Activated CD8-positive, alpha-beta T cell treated with anti-CD3 and anti-CD28 coated beads for 36 hours (primary cell): ENCODE measurements at regions not wholly inside any gene's neighbourhood (a gene's known extent, or its start where the extent isn't known, plus 50 kb on each side); places are given as distances from the start of the nearest gene placed in this dataset.

Experiments
- ATAC-seq: fragments of 200-7000 bp; cut with Tn5 transposase; one replicate; pipeline ENCODE4 v1.10.0; 2021; ENCODE audit warnings: mild to moderate bottlenecking, moderate library complexity
- CTCF ChIA-PET: fragments of 350-600 bp; sonication (Branson Sonifier 250); formaldehyde crosslinking; loops from one replicate; lab custom pipeline; 2021; ENCODE audit warnings: antibody characterized with exemption; lab: Charles Lee
- POLR2A ChIA-PET: fragments of 350-600 bp; sonication (Branson Sonifier 250); formaldehyde crosslinking; loops from one replicate; lab custom pipeline; 2021; ENCODE audit warnings: antibody characterized with exemption; lab: Charles Lee
- DNase-seq: peaks from one replicate; pipeline ENCODE4 v3.0.0-alpha.2; 2020
- H3K27ac Mint-ChIP-seq: one replicate; pipeline ENCODE4 v1.8.0; 2021; ENCODE audit warnings: mild to moderate bottlenecking, mixed read lengths
- H3K27me3 Mint-ChIP-seq: one replicate; pipeline ENCODE4 v1.8.0; 2021; ENCODE audit warnings: mixed read lengths
- H3K36me3 Mint-ChIP-seq: one replicate; pipeline ENCODE4 v1.8.0; 2021; ENCODE audit warnings: low read depth, mixed read lengths
- H3K4me1 Mint-ChIP-seq: one replicate; pipeline ENCODE4 v1.8.0; 2021; ENCODE audit warnings: low read depth, mixed read lengths
- H3K4me3 Mint-ChIP-seq: one replicate; pipeline ENCODE4 v1.8.0; 2021; ENCODE audit warnings: mild to moderate bottlenecking, moderate library complexity, mixed read lengths
- H3K9me3 Mint-ChIP-seq: one replicate; pipeline ENCODE4 v1.8.0; 2021; ENCODE audit warnings: mixed read lengths
- intact Hi-C: fragments of 100-400 bp; cut with micrococcal nuclease; formaldehyde crosslinking; loops from one replicate; pipeline ENCODE4 v1.10.0; 2022
- TF ChIP-seq, protein P1 (sequence below): fragments of 200-600 bp; IDR thresholded peaks from one replicate; pipeline ENCODE4 v1.8.0; 2022; ENCODE audit warnings: antibody characterized with exemption, mild to moderate bottlenecking

DNA sequence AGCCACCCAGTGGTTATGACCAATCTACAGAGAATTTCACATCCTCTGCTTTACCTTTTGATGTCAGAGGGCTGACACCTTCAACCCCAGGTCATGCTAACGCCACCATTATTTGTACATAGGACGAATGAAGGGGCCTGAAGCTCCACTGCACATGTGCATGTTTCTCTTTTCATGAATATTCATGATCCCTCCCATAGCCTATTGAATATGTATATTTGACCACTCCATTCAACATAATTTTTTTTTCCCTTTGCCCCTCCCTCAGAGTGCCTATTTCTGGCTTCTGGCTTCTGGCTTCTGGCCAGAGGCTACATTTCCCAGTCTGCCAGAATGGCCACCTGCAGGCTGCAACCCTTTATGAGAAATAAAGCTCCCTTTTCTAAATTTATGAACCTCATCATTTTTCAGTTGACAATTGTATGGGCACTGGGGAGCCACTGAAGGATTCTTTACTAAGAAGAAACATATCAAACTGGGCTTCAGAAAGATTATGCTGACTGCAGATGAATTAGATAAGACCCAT lies 406.7 kb downstream of the SIPA1L2 start:
- intact Hi-C loops: no loop called here
- Mint-ChIP-seq H3K4me1 (peaks cover 7% of the 10 kb centered on the region), H3K4me3 (no peak overlapping the region), H3K9me3 (no peaks in the 10 kb centered on the region), H3K36me3 (no peaks in the 10 kb centered on the region), H3K27me3 (no peaks in the 10 kb centered on the region), H3K27ac (no peak overlapping the region)
- TF ChIP-seq, protein P1, sequence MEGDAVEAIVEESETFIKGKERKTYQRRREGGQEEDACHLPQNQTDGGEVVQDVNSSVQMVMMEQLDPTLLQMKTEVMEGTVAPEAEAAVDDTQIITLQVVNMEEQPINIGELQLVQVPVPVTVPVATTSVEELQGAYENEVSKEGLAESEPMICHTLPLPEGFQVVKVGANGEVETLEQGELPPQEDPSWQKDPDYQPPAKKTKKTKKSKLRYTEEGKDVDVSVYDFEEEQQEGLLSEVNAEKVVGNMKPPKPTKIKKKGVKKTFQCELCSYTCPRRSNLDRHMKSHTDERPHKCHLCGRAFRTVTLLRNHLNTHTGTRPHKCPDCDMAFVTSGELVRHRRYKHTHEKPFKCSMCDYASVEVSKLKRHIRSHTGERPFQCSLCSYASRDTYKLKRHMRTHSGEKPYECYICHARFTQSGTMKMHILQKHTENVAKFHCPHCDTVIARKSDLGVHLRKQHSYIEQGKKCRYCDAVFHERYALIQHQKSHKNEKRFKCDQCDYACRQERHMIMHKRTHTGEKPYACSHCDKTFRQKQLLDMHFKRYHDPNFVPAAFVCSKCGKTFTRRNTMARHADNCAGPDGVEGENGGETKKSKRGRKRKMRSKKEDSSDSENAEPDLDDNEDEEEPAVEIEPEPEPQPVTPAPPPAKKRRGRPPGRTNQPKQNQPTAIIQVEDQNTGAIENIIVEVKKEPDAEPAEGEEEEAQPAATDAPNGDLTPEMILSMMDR: no peak
- DNase-seq (no peak), ATAC-seq (no peak)
- POLR2A ChIA-PET: no interaction called here
- CTCF ChIA-PET: no interaction called here

DNA sequence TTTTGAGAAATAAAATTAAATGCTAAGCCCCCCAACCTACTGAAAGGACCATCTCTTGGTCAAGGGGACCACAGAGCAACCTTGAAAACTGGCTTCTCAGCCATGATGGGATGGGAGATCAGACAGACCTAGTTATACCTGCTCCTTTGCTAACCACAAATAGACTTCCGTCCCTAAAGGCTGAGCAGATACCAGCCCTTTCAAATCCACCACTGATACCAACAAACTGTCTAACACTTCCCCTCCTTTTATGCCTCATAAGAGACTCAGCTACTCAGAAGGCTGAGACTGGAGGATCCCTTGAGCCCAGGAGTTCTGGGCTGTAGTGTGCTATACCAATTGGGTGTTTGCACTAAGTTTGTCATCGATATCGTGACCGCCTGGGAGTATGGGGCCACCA lies 407.3 kb downstream of the SIPA1L2 start:
- intact Hi-C loops: no loop called here
- Mint-ChIP-seq H3K4me3 (no peak overlapping the region), H3K4me1 (peaks cover 7% of the 10 kb centered on the region), H3K27me3 (no peaks in the 10 kb centered on the region), H3K36me3 (no peaks in the 10 kb centered on the region), H3K9me3 (no peaks in the 10 kb centered on the region), H3K27ac (no peak overlapping the region)
- CTCF ChIA-PET: no interaction called here
- POLR2A ChIA-PET: no interaction called here
- no peak for ATAC-seq
- TF ChIP-seq, protein P1: no peak
- no peak for DNase-seq

GRCh38 chr1:232221802-232222499 lies 408.0 kb downstream of the SIPA1L2 start:
- H3K4me1 Mint-ChIP-seq: peaks cover 7% of the 10 kb centered on the region
- intact Hi-C loops: no loop called here
- no peaks in the 10 kb centered on the region for H3K27me3 Mint-ChIP-seq
- ATAC-seq: no peak
- ChIA-PET CTCF (no interaction called here), POLR2A (no interaction called here)
- no peak overlapping the region for H3K27ac Mint-ChIP-seq
- TF ChIP-seq, protein P1: no peak
- no peak for DNase-seq
- no peak overlapping the region for H3K4me3 Mint-ChIP-seq
- no peaks in the 10 kb centered on the region for H3K36me3 Mint-ChIP-seq
- H3K9me3 Mint-ChIP-seq: no peaks in the 10 kb centered on the region

DNA sequence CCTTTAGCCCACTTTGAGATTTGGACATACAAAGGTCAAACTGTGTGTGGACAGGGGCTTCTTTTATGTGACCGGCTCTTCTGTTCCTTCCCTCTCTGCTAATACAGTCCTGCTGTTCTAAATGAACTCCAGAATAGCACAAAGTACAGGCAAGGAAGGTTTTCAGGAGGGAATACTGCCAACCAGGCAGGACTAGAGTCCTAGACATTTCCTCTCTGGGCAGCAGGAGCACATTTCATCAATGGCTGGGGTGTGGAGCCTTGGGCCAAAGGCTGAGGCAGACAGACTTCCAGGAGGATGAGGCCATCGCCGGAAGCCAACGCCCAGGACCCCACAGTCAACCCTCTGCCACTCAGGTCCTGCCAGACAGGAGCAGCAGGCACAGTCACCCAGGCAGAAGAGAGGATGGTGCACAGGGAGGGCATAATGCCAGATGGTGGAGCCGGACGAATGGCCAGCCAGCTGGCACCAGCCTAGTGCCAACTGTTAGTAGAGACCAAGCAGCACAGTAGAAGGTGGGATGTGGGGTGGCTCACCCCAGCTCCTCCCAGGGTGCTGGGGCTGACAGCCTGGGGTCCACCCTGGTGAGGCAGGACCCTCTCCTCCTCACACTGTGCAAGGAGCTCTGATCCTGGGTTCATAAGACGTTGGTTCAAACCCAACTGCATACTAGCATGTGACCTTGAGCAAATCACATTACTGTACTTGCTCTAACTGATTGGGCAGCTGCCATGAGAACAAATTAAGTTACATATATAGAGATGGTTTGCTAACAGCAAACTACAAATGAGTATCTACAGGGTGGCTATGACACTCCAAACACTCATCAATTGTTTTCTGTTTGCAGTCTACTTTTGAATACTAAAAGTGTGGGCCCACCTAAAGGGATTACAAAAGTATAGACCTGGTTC lies 410.7 kb downstream of the SIPA1L2 start:
- Mint-ChIP-seq H3K4me3 (no peak overlapping the region), H3K27ac (no peak overlapping the region), H3K4me1 (no peaks in the 10 kb centered on the region), H3K27me3 (no peaks in the 10 kb centered on the region), H3K9me3 (no peaks in the 10 kb centered on the region), H3K36me3 (no peaks in the 10 kb centered on the region)
- DNase-seq: no peak
- CTCF ChIA-PET: no interaction called here
- ATAC-seq: no peak
- intact Hi-C loops: no loop called here
- POLR2A ChIA-PET: no interaction called here
- TF ChIP-seq, protein P1: no peak

- intact Hi-C loops: no loop called here
- no peak overlapping the region for H3K4me3 Mint-ChIP-seq
- H3K4me1 Mint-ChIP-seq: no peaks in the 10 kb centered on the region
- CTCF ChIA-PET: no interaction called here
- H3K9me3 Mint-ChIP-seq: no peaks in the 10 kb centered on the region
- POLR2A ChIA-PET: no interaction called here
- no peaks in the 10 kb centered on the region for H3K36me3 Mint-ChIP-seq
- TF ChIP-seq, protein P1: no peak
- no peak overlapping the region for H3K27ac Mint-ChIP-seq
- DNase-seq: no peak
- peaks cover 1% of the 10 kb centered on the region for H3K27me3 Mint-ChIP-seq
- no peak for ATAC-seq
Measured at GRCh38 chr1:232213928-232214327, 416.0 kb downstream of the SIPA1L2 start.
